ENCODE measurements at regions not wholly inside any gene's neighbourhood (a gene's known extent, or its start where the extent isn't known, plus 50 kb on each side); places are given as distances from the start of the nearest gene placed in this dataset.

GRCh38 chr7:18126281-18126680 lies 98.6 kb upstream of the PRPS1L1 start:
- H3K27ac ChIP-seq (ENCODE audit: low read depth, low read length): no peak overlapping the region
- Mint-ChIP-seq H3K4me3 (no peak overlapping the region), H3K36me3 (no peaks in the 10 kb centered on the region), H3K27ac (no peak overlapping the region), H3K9me3 (no peaks in the 10 kb centered on the region), H3K27me3 (peaks cover 2 to 3% of the 10 kb centered on the region in 2 donors), H3K4me1 (no peaks in the 10 kb centered on the region)
- no peaks in the 10 kb centered on the region for H3K9me3 ChIP-seq (ENCODE audit: control insufficient read depth in 1 of 2, low read length in 2 of 2)
- H3K27me3 ChIP-seq (ENCODE audit: insufficient read depth, low read length): no peaks in the 10 kb centered on the region
- POLR2A ChIA-PET (ENCODE audit: partially characterized antibody): no interaction called here
- no peaks in the 10 kb centered on the region for H3K4me1 ChIP-seq (ENCODE audit: insufficient read depth, low read length)
- H3K36me3 ChIP-seq (ENCODE audit: insufficient read depth, low read length): no peaks in the 10 kb centered on the region
- DNase-seq: no peak
- intact Hi-C loops (cut with micrococcal nuclease): no loop called here
- H3K4me3 ChIP-seq (ENCODE audit: low read length in 2 of 2): no peak overlapping the region
- CTCF ChIA-PET (ENCODE audit: partially characterized antibody): no interaction called here

DNA sequence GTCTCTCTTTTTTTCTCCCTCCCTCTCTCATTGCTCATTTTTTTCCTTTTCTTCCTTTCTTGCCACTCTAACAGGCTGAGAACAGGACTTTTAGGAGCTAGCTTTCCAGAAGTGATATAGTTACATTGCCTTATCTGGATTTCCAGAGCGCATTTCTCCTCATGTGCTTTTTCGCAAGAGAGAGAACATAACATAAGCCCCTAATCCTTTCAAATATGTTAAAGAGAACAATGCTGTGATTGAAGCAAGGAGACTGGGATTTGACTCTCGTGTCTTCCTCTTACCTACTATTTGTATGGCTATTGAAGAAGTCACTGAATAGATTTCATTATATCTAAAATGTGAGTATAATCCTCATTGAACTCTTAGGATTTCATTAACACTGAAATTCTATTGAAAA lies 101.2 kb upstream of the PRPS1L1 start:
- Histone ChIP-seq H3K27me3 (ENCODE audit: insufficient read depth, low read length) (no peaks in the 10 kb centered on the region), H3K36me3 (ENCODE audit: insufficient read depth, low read length) (no peaks in the 10 kb centered on the region), H3K27ac (ENCODE audit: low read depth, low read length) (no peak overlapping the region), H3K4me1 (ENCODE audit: insufficient read depth, low read length) (no peaks in the 10 kb centered on the region), H3K4me3 (ENCODE audit: low read length in 2 of 2) (no peak overlapping the region), H3K9me3 (ENCODE audit: control insufficient read depth in 1 of 2, low read length in 2 of 2) (no peaks in the 10 kb centered on the region)
- Mint-ChIP-seq H3K9me3 (no peaks in the 10 kb centered on the region), H3K4me3 (peak overlapping the region in 1 of 8 donors; percentile 41), H3K36me3 (no peaks in the 10 kb centered on the region), H3K27me3 (peaks cover 2 to 3% of the 10 kb centered on the region in 2 donors), H3K27ac (no peak overlapping the region), H3K4me1 (no peaks in the 10 kb centered on the region)
- ChIA-PET POLR2A (ENCODE audit: partially characterized antibody) (no interaction called here), CTCF (ENCODE audit: partially characterized antibody) (no interaction called here)
- intact Hi-C loops (cut with micrococcal nuclease): no loop called here
- DNase-seq: no peak

- H3K4me3 Mint-ChIP-seq: no peak overlapping the region
- POLR2A ChIA-PET (ENCODE audit: partially characterized antibody): no interaction called here
- peaks cover 0 to 2% of the 10 kb centered on the region in 2 donors for H3K27me3 Mint-ChIP-seq
- Histone ChIP-seq H3K27me3 (ENCODE audit: insufficient read depth, low read length) (no peaks in the 10 kb centered on the region), H3K9me3 (ENCODE audit: control insufficient read depth in 1 of 2, low read length in 2 of 2) (no peaks in the 10 kb centered on the region), H3K27ac (ENCODE audit: low read depth, low read length) (no peak overlapping the region), H3K4me1 (ENCODE audit: insufficient read depth, low read length) (no peaks in the 10 kb centered on the region), H3K36me3 (ENCODE audit: insufficient read depth, low read length) (no peaks in the 10 kb centered on the region), H3K4me3 (ENCODE audit: low read length in 2 of 2) (no peak overlapping the region)
- no peaks in the 10 kb centered on the region for H3K36me3 Mint-ChIP-seq
- H3K4me1 Mint-ChIP-seq: no peaks in the 10 kb centered on the region
- intact Hi-C loops (cut with micrococcal nuclease): no loop called here
- no peak overlapping the region for H3K27ac Mint-ChIP-seq
- no peak for DNase-seq
- CTCF ChIA-PET (ENCODE audit: partially characterized antibody): interaction anchor here (0.6 kb wide), 1 partner anchor 123 kb away, joined by 3 read pairs; no protein-coding TSS in a partner anchor
- H3K9me3 Mint-ChIP-seq: no peaks in the 10 kb centered on the region
These were observed 105.2 kb upstream of the PRPS1L1 start for GRCh38 chr7:18132811-18133210.

DNA sequence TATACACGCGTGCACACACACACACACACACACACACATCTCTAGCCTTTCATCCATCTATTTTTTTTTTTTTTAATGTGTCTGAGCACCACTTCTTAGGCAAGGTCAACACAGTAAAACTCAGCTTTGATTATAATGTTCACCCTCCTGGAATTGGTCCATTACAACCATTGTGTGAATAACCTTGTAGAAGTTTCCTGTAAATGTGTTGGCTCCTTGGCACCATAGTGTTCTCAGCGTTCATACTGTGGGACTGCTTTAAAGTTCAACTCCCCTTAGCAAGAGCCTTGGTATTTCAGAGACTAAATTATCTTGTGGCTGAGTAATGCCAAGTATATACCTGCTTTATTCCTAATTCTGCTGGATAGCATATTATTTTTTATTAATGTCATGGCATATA lies 106.3 kb upstream of the PRPS1L1 start:
- no peaks in the 10 kb centered on the region for H3K36me3 ChIP-seq (ENCODE audit: insufficient read depth, low read length)
- ChIA-PET CTCF (ENCODE audit: partially characterized antibody) (no interaction called here), POLR2A (ENCODE audit: partially characterized antibody) (no interaction called here)
- H3K4me3 ChIP-seq (ENCODE audit: low read length in 2 of 2): no peak overlapping the region
- no peaks in the 10 kb centered on the region for H3K9me3 ChIP-seq (ENCODE audit: control insufficient read depth in 1 of 2, low read length in 2 of 2)
- intact Hi-C loops (cut with micrococcal nuclease): no loop called here
- Mint-ChIP-seq H3K27me3 (peaks cover 2 to 3% of the 10 kb centered on the region in 2 donors), H3K9me3 (no peaks in the 10 kb centered on the region), H3K4me3 (no peak overlapping the region), H3K36me3 (no peaks in the 10 kb centered on the region), H3K4me1 (no peaks in the 10 kb centered on the region), H3K27ac (no peak overlapping the region)
- no peaks in the 10 kb centered on the region for H3K27me3 ChIP-seq (ENCODE audit: insufficient read depth, low read length)
- H3K4me1 ChIP-seq (ENCODE audit: insufficient read depth, low read length): no peaks in the 10 kb centered on the region
- H3K27ac ChIP-seq (ENCODE audit: low read depth, low read length): no peak overlapping the region
- no peak for DNase-seq

DNA sequence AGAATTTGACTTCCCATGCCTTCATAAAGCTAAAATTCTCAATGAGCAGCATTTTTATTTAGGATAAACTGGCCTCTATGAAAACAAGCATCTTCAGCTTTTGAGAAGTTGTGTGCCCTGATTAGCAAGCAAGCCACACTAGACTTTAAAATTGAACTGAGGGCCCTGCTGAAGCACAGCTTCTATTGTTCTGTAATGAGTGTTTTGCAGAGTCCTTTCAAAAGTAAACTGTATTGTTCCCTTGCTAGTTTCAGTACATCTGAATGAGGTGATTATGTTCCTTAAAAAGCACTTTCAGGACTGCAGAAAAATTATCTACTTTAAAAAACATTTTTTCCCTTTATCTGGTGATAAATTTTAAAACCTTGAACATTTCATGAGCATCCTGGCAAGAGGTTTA lies 113.3 kb upstream of the PRPS1L1 start:
- Histone ChIP-seq H3K9me3 (ENCODE audit: control insufficient read depth in 1 of 2, low read length in 2 of 2) (no peaks in the 10 kb centered on the region), H3K27me3 (ENCODE audit: insufficient read depth, low read length) (no peaks in the 10 kb centered on the region), H3K36me3 (ENCODE audit: insufficient read depth, low read length) (no peaks in the 10 kb centered on the region), H3K4me3 (ENCODE audit: low read length in 2 of 2) (no peak overlapping the region), H3K27ac (ENCODE audit: low read depth, low read length) (no peak overlapping the region), H3K4me1 (ENCODE audit: insufficient read depth, low read length) (no peaks in the 10 kb centered on the region)
- H3K9me3 Mint-ChIP-seq: no peaks in the 10 kb centered on the region
- no peak for DNase-seq
- H3K36me3 Mint-ChIP-seq: no peaks in the 10 kb centered on the region
- CTCF ChIA-PET (ENCODE audit: partially characterized antibody): no interaction called here
- H3K27ac Mint-ChIP-seq: no peak overlapping the region
- intact Hi-C loops (cut with micrococcal nuclease): no loop called here
- POLR2A ChIA-PET (ENCODE audit: partially characterized antibody): no interaction called here
- peaks cover 4 to 6% of the 10 kb centered on the region in 2 donors for H3K27me3 Mint-ChIP-seq
- no peaks in the 10 kb centered on the region for H3K4me1 Mint-ChIP-seq
- H3K4me3 Mint-ChIP-seq: no peak overlapping the region

DNA sequence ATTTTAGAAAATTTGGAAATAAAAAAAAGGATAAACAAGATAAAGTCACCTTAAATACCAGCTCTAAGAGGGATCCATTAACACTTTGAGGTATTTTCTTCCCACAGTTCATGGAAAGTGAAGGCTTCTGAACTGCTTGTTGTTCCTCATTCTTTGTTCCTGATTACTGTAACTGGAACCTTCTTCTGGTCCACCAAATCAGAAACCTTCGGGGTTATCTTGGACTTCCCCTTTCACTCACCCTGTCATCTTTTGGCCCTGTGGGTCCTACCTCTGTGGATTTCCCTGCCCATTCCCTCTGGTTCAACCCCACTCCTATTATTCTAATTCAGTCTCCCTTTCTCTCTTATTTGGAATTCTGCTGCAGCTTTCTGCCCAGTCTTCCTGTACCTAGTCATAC lies 116.5 kb upstream of the PRPS1L1 start:
- Mint-ChIP-seq H3K27me3 (peaks cover 4% of the 10 kb centered on the region in 2 donors), H3K36me3 (no peaks in the 10 kb centered on the region), H3K4me1 (no peaks in the 10 kb centered on the region), H3K9me3 (no peaks in the 10 kb centered on the region), H3K27ac (no peak overlapping the region), H3K4me3 (no peak overlapping the region)
- DNase-seq: no peak
- Histone ChIP-seq H3K27ac (ENCODE audit: low read depth, low read length) (no peak overlapping the region), H3K27me3 (ENCODE audit: insufficient read depth, low read length) (no peaks in the 10 kb centered on the region), H3K36me3 (ENCODE audit: insufficient read depth, low read length) (no peaks in the 10 kb centered on the region), H3K9me3 (ENCODE audit: control insufficient read depth in 1 of 2, low read length in 2 of 2) (no peaks in the 10 kb centered on the region), H3K4me1 (ENCODE audit: insufficient read depth, low read length) (no peaks in the 10 kb centered on the region), H3K4me3 (ENCODE audit: low read length in 2 of 2) (no peak overlapping the region)
- ChIA-PET POLR2A (ENCODE audit: partially characterized antibody) (no interaction called here), CTCF (ENCODE audit: partially characterized antibody) (no interaction called here)
- intact Hi-C loops (cut with micrococcal nuclease): no loop called here

GRCh38 chr7:18145160-18145559 lies 117.5 kb upstream of the PRPS1L1 start:
- H3K4me1 Mint-ChIP-seq: no peaks in the 10 kb centered on the region
- peaks cover 4% of the 10 kb centered on the region in 2 donors for H3K27me3 Mint-ChIP-seq
- no peaks in the 10 kb centered on the region for H3K27me3 ChIP-seq (ENCODE audit: insufficient read depth, low read length)
- CTCF ChIA-PET (ENCODE audit: partially characterized antibody): no interaction called here
- H3K27ac ChIP-seq (ENCODE audit: low read depth, low read length): no peak overlapping the region
- no peak for DNase-seq
- no peaks in the 10 kb centered on the region for H3K9me3 ChIP-seq (ENCODE audit: control insufficient read depth in 1 of 2, low read length in 2 of 2)
- H3K27ac Mint-ChIP-seq: no peak overlapping the region
- no peaks in the 10 kb centered on the region for H3K36me3 Mint-ChIP-seq
- H3K4me1 ChIP-seq (ENCODE audit: insufficient read depth, low read length): no peaks in the 10 kb centered on the region
- POLR2A ChIA-PET (ENCODE audit: partially characterized antibody): no interaction called here
- H3K36me3 ChIP-seq (ENCODE audit: insufficient read depth, low read length): no peaks in the 10 kb centered on the region
- intact Hi-C loops (cut with micrococcal nuclease): no loop called here
- no peaks in the 10 kb centered on the region for H3K9me3 Mint-ChIP-seq
- no peak overlapping the region for H3K4me3 Mint-ChIP-seq
- no peak overlapping the region for H3K4me3 ChIP-seq (ENCODE audit: low read length in 2 of 2)

DNA sequence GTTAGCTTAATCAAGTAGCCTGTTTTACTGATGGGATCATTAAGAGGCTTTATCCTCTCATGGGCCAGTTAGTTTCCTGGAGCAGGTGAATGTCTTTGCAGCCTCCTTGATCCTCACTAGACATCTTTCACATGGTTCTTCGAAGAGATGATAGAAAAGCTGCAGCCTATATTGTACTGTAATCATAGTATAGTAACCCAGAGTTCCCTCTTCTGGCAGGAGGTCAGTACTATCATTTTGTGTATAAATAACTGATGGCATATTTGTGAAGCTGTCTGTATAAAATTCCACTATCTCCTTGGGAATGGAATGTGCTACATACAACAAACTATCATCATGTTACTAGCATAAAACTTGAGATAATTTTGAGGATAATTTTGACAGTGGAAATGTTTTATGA lies 123.8 kb upstream of the PRPS1L1 start:
- H3K4me1 Mint-ChIP-seq: peaks cover 0 to 4% (median under 1%) of the 10 kb centered on the region in 4 donors
- H3K9me3 ChIP-seq (ENCODE audit: control insufficient read depth in 1 of 2, low read length in 2 of 2): no peaks in the 10 kb centered on the region
- peaks cover 2 to 3% of the 10 kb centered on the region in 2 donors for H3K27me3 Mint-ChIP-seq
- no peak overlapping the region for H3K4me3 Mint-ChIP-seq
- no peaks in the 10 kb centered on the region for H3K36me3 Mint-ChIP-seq
- no peak overlapping the region for H3K27ac ChIP-seq (ENCODE audit: low read depth, low read length)
- peaks cover 0 to 2% (median 0%) of the 10 kb centered on the region in 8 donors for H3K9me3 Mint-ChIP-seq
- no peaks in the 10 kb centered on the region for H3K36me3 ChIP-seq (ENCODE audit: insufficient read depth, low read length)
- H3K4me1 ChIP-seq (ENCODE audit: insufficient read depth, low read length): no peaks in the 10 kb centered on the region
- H3K27ac Mint-ChIP-seq: no peak overlapping the region
- CTCF ChIA-PET (ENCODE audit: partially characterized antibody): interaction anchor here (1.8 kb wide), 1 partner anchor 381 kb away, joined by 4 read pairs; no protein-coding TSS in a partner anchor
- DNase-seq: no peak
- intact Hi-C loops (cut with micrococcal nuclease): no loop called here
- POLR2A ChIA-PET (ENCODE audit: partially characterized antibody): no interaction called here
- H3K4me3 ChIP-seq (ENCODE audit: low read length in 2 of 2): no peak overlapping the region
- H3K27me3 ChIP-seq (ENCODE audit: insufficient read depth, low read length): no peaks in the 10 kb centered on the region
